ENCODE measurements at regions not wholly inside any gene's neighbourhood (a gene's known extent, or its start where the extent isn't known, plus 50 kb on each side); places are given as distances from the start of the nearest gene placed in this dataset.
"Not testable (repeated sequence)": the region's sequence is repeated elsewhere in the genome, so short reads cannot be mapped to it uniquely, and the experiment has no call there.

DNA sequence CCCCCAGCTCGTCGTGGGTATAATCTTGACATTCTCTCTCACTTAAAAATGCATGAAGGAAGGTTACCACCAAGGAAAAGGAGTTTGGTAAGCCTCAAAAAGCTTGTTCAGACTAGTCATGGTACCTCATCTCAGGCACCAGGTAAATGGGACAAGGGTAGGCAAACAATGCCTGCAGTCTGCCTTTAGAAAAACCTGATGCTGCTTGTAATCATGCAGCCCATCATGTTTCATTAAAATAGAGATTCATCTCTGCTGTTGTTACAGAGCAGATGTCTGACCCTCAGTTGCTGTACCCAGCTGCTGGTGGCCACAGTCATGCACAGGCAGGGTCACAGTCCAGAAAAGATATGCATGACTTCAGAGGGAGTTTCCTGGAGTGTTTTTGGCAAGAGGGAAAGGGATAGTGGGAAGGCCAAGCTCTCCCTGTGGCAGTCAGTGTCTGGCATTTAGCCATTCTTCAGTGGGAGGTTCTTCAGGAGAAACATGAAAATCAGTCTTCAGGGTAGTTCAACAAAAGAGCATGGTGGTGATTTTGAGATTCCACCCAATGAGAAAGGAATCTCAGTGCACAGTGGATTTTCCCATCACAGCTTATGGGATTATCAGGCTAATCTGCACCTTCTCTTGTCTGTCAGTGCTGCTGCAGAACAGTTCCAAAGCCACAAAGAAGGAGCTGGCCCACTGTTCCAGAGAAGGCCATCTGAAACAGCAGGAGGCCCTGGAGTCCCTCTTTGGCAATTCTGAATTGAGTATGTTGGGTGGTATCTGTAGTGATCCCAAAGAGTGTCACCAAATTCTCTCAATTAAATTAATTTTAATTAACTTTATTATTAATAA is 202.7 kb upstream of the FRMD6 start:
- DNase-seq = peak; percentile 18

GRCh38 chr14:51449681-51450080 is 202.0 kb upstream of the FRMD6 start:
- DNase-seq = no peak

GRCh38 chr14:51451561-51451960 is 200.1 kb upstream of the FRMD6 start:
- DNase-seq = no peak

DNA sequence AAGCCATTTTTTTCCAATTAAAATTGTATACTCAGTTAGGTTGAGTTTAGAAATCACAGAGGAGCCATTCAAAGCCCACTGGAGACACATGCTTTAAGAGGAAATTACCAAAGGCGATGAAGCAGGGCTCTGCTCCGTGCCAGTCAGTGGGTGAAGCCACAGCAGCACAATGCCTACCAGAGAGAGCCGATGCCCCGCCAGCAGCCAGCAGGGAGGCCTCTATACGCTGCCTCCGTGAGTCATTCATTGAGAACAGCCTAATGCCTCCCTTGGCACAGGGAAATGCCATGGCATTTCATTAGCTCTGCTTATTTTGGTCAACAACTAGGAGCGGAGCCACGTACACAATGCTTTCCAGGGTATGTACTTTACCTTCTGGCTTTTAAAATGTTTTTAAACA is 197.8 kb upstream of the FRMD6 start:
- DNase-seq = no peak

DNA sequence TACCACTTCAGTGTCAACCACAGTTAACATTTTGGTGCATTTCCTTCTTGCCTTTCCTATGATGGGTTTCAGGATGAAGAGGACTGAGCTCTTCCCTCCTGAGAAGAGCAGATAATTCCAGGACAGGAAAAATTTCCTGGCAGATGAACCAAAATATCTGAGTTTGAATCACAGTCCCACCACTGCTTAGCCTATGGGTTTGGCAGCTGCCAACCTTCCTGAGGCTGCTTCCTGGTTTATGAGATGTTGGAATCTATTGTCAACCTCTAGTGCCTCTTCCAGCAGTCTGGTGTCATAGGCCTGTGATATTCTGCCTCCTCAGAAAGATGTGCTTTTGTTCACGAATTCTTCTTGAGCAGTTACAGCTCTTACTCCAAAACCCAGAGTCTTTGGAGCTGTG is 197.4 kb upstream of the FRMD6 start:
- no peak for DNase-seq

GRCh38 chr14:51455041-51455835 is 196.5 kb upstream of the FRMD6 start:
- no peak for DNase-seq

GRCh38 chr14:51457843-51458562 is 193.7 kb upstream of the FRMD6 start:
- DNase-seq = no peak

DNA sequence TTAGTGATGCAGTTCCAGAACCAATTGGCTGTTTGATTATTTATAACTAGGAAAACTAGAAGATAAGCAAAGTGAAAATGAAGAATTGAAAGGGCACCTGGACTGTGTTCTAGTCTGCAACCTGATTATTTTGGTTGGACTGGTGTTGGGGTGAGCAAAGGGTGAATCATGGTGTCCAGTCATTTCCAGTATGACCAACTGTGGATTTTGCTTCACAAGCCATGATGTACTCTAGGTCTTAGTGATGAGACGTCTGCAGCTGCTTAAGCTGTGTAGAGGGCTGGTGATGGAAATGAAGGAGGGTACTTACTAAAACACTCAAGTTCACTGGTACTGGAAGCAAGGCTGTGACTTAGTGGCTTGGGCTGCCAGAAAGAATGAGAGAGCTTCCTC is 193.2 kb upstream of the FRMD6 start:
- DNase-seq = no peak

DNA sequence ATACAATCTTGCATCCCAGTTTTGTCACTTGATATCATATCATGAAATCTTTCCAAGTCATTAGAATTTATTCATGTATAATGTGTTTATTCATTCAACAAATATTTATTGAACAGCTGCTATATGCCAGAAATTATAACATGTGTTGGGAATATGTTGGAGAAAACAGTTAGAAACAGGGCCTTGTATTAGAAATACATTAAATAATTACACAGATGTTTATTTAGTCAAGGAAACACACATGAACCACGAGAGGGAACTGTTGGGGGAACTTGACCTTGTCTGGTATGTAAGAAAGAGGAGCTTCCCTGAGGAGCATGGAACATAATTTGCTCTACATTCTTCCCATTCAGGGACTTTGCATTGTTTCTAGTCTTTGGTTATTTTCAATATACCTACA is 191.7 kb upstream of the FRMD6 start:
- no peak for DNase-seq

DNA sequence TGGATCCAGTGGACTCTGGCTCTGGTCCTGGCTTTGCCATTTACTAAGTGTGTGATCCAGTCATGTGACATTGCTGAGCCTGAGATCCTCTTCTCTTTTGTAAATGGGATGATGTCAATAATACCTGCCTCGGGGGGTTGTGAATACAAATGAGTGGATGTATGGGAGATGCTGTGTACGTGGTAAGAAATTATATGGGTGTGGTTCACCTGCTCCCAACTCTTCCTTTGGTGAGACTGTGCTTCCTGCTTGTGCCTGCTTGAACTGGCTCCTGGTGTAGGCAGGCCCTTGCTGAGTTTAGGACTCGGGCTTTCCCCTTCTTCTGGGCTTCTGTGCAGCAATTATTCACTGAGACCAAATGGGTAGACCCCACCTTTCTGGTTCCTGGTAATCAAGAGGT is 189.5 kb upstream of the FRMD6 start:
- no peak for DNase-seq

GRCh38 chr14:51462706-51463105 is 189.0 kb upstream of the FRMD6 start:
- no peak for DNase-seq

GRCh38 chr14:51463461-51463860 is 188.2 kb upstream of the FRMD6 start:
- no peak for DNase-seq

GRCh38 chr14:51464411-51464810 is 187.3 kb upstream of the FRMD6 start:
- no peak for DNase-seq

DNA sequence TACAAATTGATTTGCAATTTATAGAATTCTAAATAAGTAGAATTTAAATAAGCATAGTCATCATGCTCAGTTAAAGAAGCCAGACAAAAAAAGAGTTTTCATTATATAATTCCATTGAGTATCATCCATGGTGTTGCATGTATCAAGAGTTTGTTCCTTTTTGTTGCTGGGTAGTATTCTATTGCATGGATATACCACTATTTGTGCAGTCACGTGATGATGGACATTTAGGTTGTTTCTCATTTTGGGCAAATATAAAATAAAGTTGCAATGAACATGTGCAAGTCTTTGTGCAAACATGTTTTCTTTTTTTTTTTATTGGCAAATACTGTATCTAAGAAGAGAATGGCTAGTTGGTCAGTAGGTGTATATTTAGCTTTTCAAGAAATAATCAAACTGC is 186.2 kb upstream of the FRMD6 start:
- DNase-seq = no peak

DNA sequence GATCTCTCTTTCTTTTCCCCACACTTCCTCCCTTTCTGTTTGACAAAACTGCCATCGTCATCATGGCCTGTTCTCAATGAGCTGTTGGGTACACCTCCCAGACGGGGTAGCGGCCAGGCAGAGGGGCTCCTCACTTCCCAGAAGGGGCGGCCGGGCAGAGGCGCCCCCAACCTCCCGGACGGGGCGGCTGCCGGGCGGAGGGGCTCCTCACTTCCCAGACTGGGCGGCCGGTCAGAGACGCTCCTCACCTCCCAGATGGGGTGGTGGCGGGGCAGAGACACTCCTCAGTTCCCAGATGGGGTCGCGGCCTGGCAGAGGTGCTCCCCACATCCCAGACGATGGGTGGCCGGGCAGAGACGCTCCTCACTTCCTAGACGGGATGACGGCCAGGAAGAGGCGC is 184.3 kb upstream of the FRMD6 start:
- not testable (repeated sequence) for DNase-seq

GRCh38 chr14:51468523-51468922 is 183.2 kb upstream of the FRMD6 start:
- DNase-seq = no peak

GRCh38 chr14:51472881-51473280 is 178.8 kb upstream of the FRMD6 start:
- peak; percentile 31 for DNase-seq

DNA sequence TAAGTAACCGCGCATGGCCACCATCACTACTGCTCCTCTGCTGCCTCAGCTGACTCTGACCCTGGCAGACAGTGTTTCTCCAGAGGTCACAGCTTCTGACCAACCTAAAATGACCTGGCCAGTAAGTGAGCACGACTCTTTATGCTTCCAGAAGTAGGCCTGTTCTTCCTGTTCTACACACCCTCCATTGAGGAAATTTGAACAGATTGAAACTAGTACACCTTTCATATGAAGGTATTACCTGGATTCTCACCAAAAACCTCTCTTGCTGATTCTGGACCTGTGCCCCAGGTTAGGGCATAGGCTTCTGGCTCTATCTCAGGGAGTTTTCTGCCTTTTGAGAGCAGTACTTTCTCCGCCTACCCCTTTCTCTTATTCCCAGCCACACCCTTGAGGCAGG is 178.4 kb upstream of the FRMD6 start:
- no peak for DNase-seq

DNA sequence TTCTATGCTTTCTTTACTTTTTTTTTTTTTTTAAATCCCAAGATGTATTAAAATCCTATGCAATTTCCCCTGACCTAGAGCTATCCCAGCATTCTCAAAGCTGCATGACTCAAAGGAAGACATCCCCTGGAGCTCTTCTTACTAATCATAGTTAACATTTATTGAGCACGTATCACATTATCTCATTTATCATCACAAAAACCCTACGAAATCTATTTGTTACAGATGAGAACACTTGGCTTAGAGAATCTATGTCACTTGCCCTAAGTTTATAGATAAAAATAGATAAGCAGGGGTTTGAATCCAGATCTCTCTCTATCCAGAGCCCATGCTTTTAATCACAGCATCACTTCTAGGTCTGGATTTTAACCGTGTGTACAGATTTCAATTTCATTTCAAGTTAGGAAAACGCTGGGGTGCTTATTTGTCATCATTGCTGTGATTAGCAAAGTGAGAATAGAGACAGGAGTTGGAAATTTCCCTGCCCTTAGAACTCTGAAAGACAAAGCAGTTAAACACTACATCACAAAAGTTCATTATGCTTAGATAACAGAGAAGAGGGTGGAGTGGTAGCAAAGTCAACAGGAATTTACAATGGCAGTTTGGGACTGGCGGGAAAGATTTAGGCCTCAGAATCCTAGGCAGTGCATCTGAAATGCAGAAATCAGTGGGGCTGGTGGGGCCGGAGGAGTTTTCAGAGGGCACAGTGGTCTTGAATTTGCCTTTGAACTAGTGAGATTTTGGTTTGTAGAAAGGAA is 177.7 kb upstream of the FRMD6 start:
- no peak for DNase-seq

GRCh38 chr14:51474854-51475253 is 176.9 kb upstream of the FRMD6 start:
- DNase-seq = no peak

DNA sequence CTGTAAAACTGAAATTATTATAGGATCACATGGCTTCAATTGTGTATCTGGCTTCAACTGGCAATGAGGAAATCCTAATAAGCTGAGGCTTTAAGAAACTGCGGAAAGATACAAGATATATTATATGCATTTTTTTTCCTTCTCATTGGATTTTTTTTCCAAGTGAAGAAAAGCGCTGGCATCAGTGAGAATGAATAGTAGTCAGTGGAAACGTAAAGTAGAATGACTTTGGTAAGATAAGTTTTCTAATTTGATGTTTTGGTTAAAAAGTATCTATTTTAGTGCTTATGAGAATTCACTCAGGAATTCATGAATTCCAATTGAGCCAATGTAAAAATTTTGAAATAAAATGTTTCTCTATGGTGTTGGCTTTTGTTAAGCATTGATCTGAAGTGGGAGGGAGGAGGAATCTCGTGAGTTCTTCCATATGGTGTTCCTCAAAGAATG is 173.5 kb upstream of the FRMD6 start:
- DNase-seq = no peak

GRCh38 chr14:51479584-51480325 is 172.0 kb upstream of the FRMD6 start:
- DNase-seq = no peak

Measured in eye (tissue), 1 donor.